T-helper 2 cell treated with Interferon-gamma antibody and Interleukin-4, amounts not matched to agents 5 μg/mL and 100 μg/mL, for 36 hours (primary cell): ENCODE measurements at regions not wholly inside any gene's neighbourhood (a gene's known extent, or its start where the extent isn't known, plus 50 kb on each side); places are given as distances from the start of the nearest gene placed in this dataset.
"Not testable (repeated sequence)": the region's sequence is repeated elsewhere in the genome, so short reads cannot be mapped to it uniquely, and the experiment has no call there.

Experiments
- DNase-seq: peaks from one replicate; pipeline ENCODE4 v3.0.0; 2021; ENCODE audit warnings: low spot score
- H3K27ac Mint-ChIP-seq: one replicate; pipeline ENCODE4 v1.8.0; 2021; ENCODE audit warnings: mild to moderate bottlenecking, mixed read lengths
- H3K27me3 Mint-ChIP-seq: one replicate; pipeline ENCODE4 v1.8.0; 2021; ENCODE audit warnings: low read depth, mixed read lengths
- H3K36me3 Mint-ChIP-seq: one replicate; pipeline ENCODE4 v1.8.0; 2021; ENCODE audit warnings: low read depth, mixed read lengths
- H3K4me1 Mint-ChIP-seq: one replicate; pipeline ENCODE4 v1.8.0; 2021; ENCODE audit warnings: low read depth, mixed read lengths
- H3K4me3 Mint-ChIP-seq: one replicate; pipeline ENCODE4 v1.8.0; 2022; ENCODE audit warnings: mild to moderate bottlenecking, moderate library complexity, mixed read lengths
- H3K9me3 Mint-ChIP-seq: one replicate; pipeline ENCODE4 v1.8.0; 2021; ENCODE audit warnings: mixed read lengths

GRCh38 chr6:139964737-139965136 is 590.3 kb upstream of the CITED2 start:
- no peaks in the 10 kb centered on the region for H3K4me1 Mint-ChIP-seq
- no peak overlapping the region for H3K27ac Mint-ChIP-seq
- H3K36me3 Mint-ChIP-seq: no peaks in the 10 kb centered on the region
- no peaks in the 10 kb centered on the region for H3K9me3 Mint-ChIP-seq
- no peak overlapping the region for H3K4me3 Mint-ChIP-seq
- no peak for DNase-seq
- no peaks in the 10 kb centered on the region for H3K27me3 Mint-ChIP-seq

- Mint-ChIP-seq H3K27ac (no peak overlapping the region), H3K9me3 (no peaks in the 10 kb centered on the region), H3K36me3 (no peaks in the 10 kb centered on the region), H3K27me3 (no peaks in the 10 kb centered on the region), H3K4me3 (no peak overlapping the region), H3K4me1 (no peaks in the 10 kb centered on the region)
- no peak for DNase-seq
Measured at GRCh38 chr6:139962654-139963347, 588.4 kb upstream of the CITED2 start.

GRCh38 chr6:139961190-139961589 is 586.7 kb upstream of the CITED2 start:
- no peak overlapping the region for H3K27ac Mint-ChIP-seq
- no peaks in the 10 kb centered on the region for H3K27me3 Mint-ChIP-seq
- no peak for DNase-seq
- H3K36me3 Mint-ChIP-seq: no peaks in the 10 kb centered on the region
- H3K4me3 Mint-ChIP-seq: no peak overlapping the region
- H3K4me1 Mint-ChIP-seq: no peaks in the 10 kb centered on the region
- H3K9me3 Mint-ChIP-seq: no peaks in the 10 kb centered on the region

- no peak overlapping the region for H3K27ac Mint-ChIP-seq
- DNase-seq: no peak
Measured at GRCh38 chr6:139960671-139961070, 586.2 kb upstream of the CITED2 start.

GRCh38 chr6:139955366-139956155 is 581.1 kb upstream of the CITED2 start:
- no peak for DNase-seq
- H3K4me3 Mint-ChIP-seq: no peak overlapping the region
- H3K27ac Mint-ChIP-seq: no peak overlapping the region
- H3K36me3 Mint-ChIP-seq: no peaks in the 10 kb centered on the region
- H3K9me3 Mint-ChIP-seq: no peaks in the 10 kb centered on the region
- no peaks in the 10 kb centered on the region for H3K4me1 Mint-ChIP-seq
- no peaks in the 10 kb centered on the region for H3K27me3 Mint-ChIP-seq

More at GRCh38 chr6:139960671-139961070, 586.2 kb upstream of the CITED2 start:
- H3K4me1 Mint-ChIP-seq: no peaks in the 10 kb centered on the region
- H3K4me3 Mint-ChIP-seq: no peak overlapping the region
- H3K36me3 Mint-ChIP-seq: no peaks in the 10 kb centered on the region
- no peaks in the 10 kb centered on the region for H3K9me3 Mint-ChIP-seq
- no peaks in the 10 kb centered on the region for H3K27me3 Mint-ChIP-seq

GRCh38 chr6:139954463-139955071 is 580.1 kb upstream of the CITED2 start:
- Mint-ChIP-seq H3K27ac (no peak overlapping the region), H3K4me1 (no peaks in the 10 kb centered on the region), H3K9me3 (no peaks in the 10 kb centered on the region), H3K27me3 (no peaks in the 10 kb centered on the region), H3K4me3 (no peak overlapping the region), H3K36me3 (no peaks in the 10 kb centered on the region)
- DNase-seq: no peak

GRCh38 chr6:139953780-139954179 is 579.3 kb upstream of the CITED2 start:
- H3K36me3 Mint-ChIP-seq, H3K4me1 Mint-ChIP-seq, DNase-seq, H3K27ac Mint-ChIP-seq, H3K27me3 Mint-ChIP-seq, H3K4me3 Mint-ChIP-seq, H3K9me3 Mint-ChIP-seq: not testable (repeated sequence)

- Mint-ChIP-seq H3K9me3 (no peaks in the 10 kb centered on the region), H3K27me3 (no peaks in the 10 kb centered on the region), H3K36me3 (no peaks in the 10 kb centered on the region), H3K4me1 (no peaks in the 10 kb centered on the region), H3K4me3 (no peak overlapping the region), H3K27ac (no peak overlapping the region)
- DNase-seq: no peak
Measured at GRCh38 chr6:139951172-139951571, 576.7 kb upstream of the CITED2 start.

GRCh38 chr6:139944976-139945375 is 570.5 kb upstream of the CITED2 start:
- no peaks in the 10 kb centered on the region for H3K9me3 Mint-ChIP-seq
- H3K4me3 Mint-ChIP-seq: no peak overlapping the region
- no peak overlapping the region for H3K27ac Mint-ChIP-seq
- H3K27me3 Mint-ChIP-seq: no peaks in the 10 kb centered on the region
- DNase-seq: no peak
- no peaks in the 10 kb centered on the region for H3K4me1 Mint-ChIP-seq
- no peaks in the 10 kb centered on the region for H3K36me3 Mint-ChIP-seq

GRCh38 chr6:139944131-139944530 is 569.7 kb upstream of the CITED2 start:
- no peaks in the 10 kb centered on the region for H3K27me3 Mint-ChIP-seq
- H3K9me3 Mint-ChIP-seq: no peaks in the 10 kb centered on the region
- DNase-seq: no peak
- H3K4me3 Mint-ChIP-seq: no peak overlapping the region
- H3K36me3 Mint-ChIP-seq: no peaks in the 10 kb centered on the region
- no peak overlapping the region for H3K27ac Mint-ChIP-seq
- no peaks in the 10 kb centered on the region for H3K4me1 Mint-ChIP-seq

GRCh38 chr6:139943391-139943790 is 568.9 kb upstream of the CITED2 start:
- Mint-ChIP-seq H3K9me3 (no peaks in the 10 kb centered on the region), H3K27me3 (no peaks in the 10 kb centered on the region), H3K4me3 (no peak overlapping the region), H3K36me3 (no peaks in the 10 kb centered on the region), H3K4me1 (no peaks in the 10 kb centered on the region), H3K27ac (no peak overlapping the region)
- no peak for DNase-seq

GRCh38 chr6:139942331-139942730 is 567.9 kb upstream of the CITED2 start:
- Mint-ChIP-seq H3K36me3 (no peaks in the 10 kb centered on the region), H3K27me3 (no peaks in the 10 kb centered on the region), H3K4me1 (no peaks in the 10 kb centered on the region), H3K27ac (no peak overlapping the region), H3K9me3 (no peaks in the 10 kb centered on the region), H3K4me3 (no peak overlapping the region)
- no peak for DNase-seq

- Mint-ChIP-seq H3K27ac (no peak overlapping the region), H3K9me3 (no peaks in the 10 kb centered on the region), H3K4me1 (no peaks in the 10 kb centered on the region)
Measured at GRCh38 chr6:139941826-139942225, 567.4 kb upstream of the CITED2 start.

More at GRCh38 chr6:139941826-139942225, 567.4 kb upstream of the CITED2 start:
- no peak overlapping the region for H3K4me3 Mint-ChIP-seq
- DNase-seq: no peak
- H3K27me3 Mint-ChIP-seq: no peaks in the 10 kb centered on the region
- H3K36me3 Mint-ChIP-seq: no peaks in the 10 kb centered on the region
